Esophagus mucosa (tissue), 1 donor: ENCODE measurements at regions not wholly inside any gene's neighbourhood (a gene's known extent, or its start where the extent isn't known, plus 50 kb on each side); places are given as distances from the start of the nearest gene placed in this dataset.

ENCODE experiments used
- ATAC-seq: fragments of 200-7000 bp; cut with Tn5 transposase; one replicate; pipeline ENCODE4 v1.9.1; 2020
- donor health status: DM: yes; HTN: yes; CAD: no.

- no peak for ATAC-seq
These were observed 625.5 kb downstream of the TLL1 start for GRCh38 chr4:166498546-166498945.

GRCh38 chr4:166499820-166500219 lies 626.8 kb downstream of the TLL1 start:
- no peak for ATAC-seq

GRCh38 chr4:166501941-166502382 lies 628.9 kb downstream of the TLL1 start:
- peak; percentile 59 for ATAC-seq

GRCh38 chr4:166502660-166503059 lies 629.6 kb downstream of the TLL1 start:
- ATAC-seq: no peak

- ATAC-seq: no peak
These were observed 633.0 kb downstream of the TLL1 start for GRCh38 chr4:166506051-166506450.

- no peak for ATAC-seq
These were observed 639.2 kb downstream of the TLL1 start for GRCh38 chr4:166512267-166512666.

- ATAC-seq: no peak
These were observed 645.3 kb downstream of the TLL1 start for GRCh38 chr4:166518315-166518714.

- ATAC-seq: no peak
These were observed 645.7 kb downstream of the TLL1 start for GRCh38 chr4:166518776-166519175.

- no peak for ATAC-seq
These were observed 646.7 kb downstream of the TLL1 start for GRCh38 chr4:166519774-166520173.

- no peak for ATAC-seq
These were observed 654.5 kb downstream of the TLL1 start for GRCh38 chr4:166527500-166527899.

GRCh38 chr4:166531703-166532102 lies 658.7 kb downstream of the TLL1 start:
- ATAC-seq: no peak

- no peak for ATAC-seq
These were observed 662.8 kb downstream of the TLL1 start for GRCh38 chr4:166535865-166536264.

- ATAC-seq: no peak
These were observed 665.5 kb downstream of the TLL1 start for GRCh38 chr4:166538491-166539005.

- ATAC-seq: no peak
These were observed 673.0 kb downstream of the TLL1 start for GRCh38 chr4:166546009-166546408.

GRCh38 chr4:166577639-166578038 lies 656.7 kb downstream of the SPOCK3 start:
- ATAC-seq: no peak

GRCh38 chr4:166585491-166585890 lies 648.8 kb downstream of the SPOCK3 start:
- ATAC-seq: no peak

- ATAC-seq: peak; percentile 79
These were observed 639.9 kb downstream of the SPOCK3 start for GRCh38 chr4:166594326-166594946.

GRCh38 chr4:166600264-166600663 lies 634.0 kb downstream of the SPOCK3 start:
- ATAC-seq: no peak

- ATAC-seq: no peak
These were observed 632.2 kb downstream of the SPOCK3 start for GRCh38 chr4:166602068-166602467.

GRCh38 chr4:166622425-166622977 lies 611.8 kb downstream of the SPOCK3 start:
- no peak for ATAC-seq

- no peak for ATAC-seq
These were observed 609.2 kb downstream of the SPOCK3 start for GRCh38 chr4:166625018-166625637.

GRCh38 chr4:166628454-166628853 lies 605.8 kb downstream of the SPOCK3 start:
- no peak for ATAC-seq

GRCh38 chr4:166635367-166635766 lies 598.9 kb downstream of the SPOCK3 start:
- ATAC-seq: no peak

GRCh38 chr4:166637816-166638215 lies 596.5 kb downstream of the SPOCK3 start:
- ATAC-seq: no peak
